ENCODE measurements at regions not wholly inside any gene's neighbourhood (a gene's known extent, or its start where the extent isn't known, plus 50 kb on each side); places are given as distances from the start of the nearest gene placed in this dataset.

GRCh38 chr16:47858333-47858982, 297.3 kb downstream of the ABCC12 start:
- Histone ChIP-seq H3K4me1 (no peaks in the 10 kb centered on the region), H3K27me3 (peaks cover 0 to 29% (median 0%) of the 10 kb centered on the region in 4 donors), H3K27ac (replicated peaks in 1 of 4) (no peak overlapping the region), H3K4me3 (no peak overlapping the region), H3K9me3 (no peaks in the 10 kb centered on the region), H3K36me3 (no peaks in the 10 kb centered on the region)
- intact Hi-C loops (cut with DNase I) = no loop called here
- no peak for TF ChIP-seq POLR2AphosphoS5 (IDR thresholded peaks at IDR 0.05)
- no peak for TF ChIP-seq EP300 (IDR thresholded peaks at IDR 0.05)
- TF ChIP-seq POLR2A (IDR thresholded peaks at IDR 0.05; ENCODE audit: low read depth) = no peak
- no peak for TF ChIP-seq CTCF (IDR thresholded peaks at IDR 0.05)
- WGBS = 35% methylated on average over 9 of the region's 9 CpGs
- no peak for DNase-seq (ENCODE audit: extremely low spot score)

GRCh38 chr16:47855431-47855830, 300.4 kb downstream of the ABCC12 start:
- H3K36me3 ChIP-seq = no peaks in the 10 kb centered on the region
- H3K27me3 ChIP-seq = peaks cover 0 to 13% (median 0%) of the 10 kb centered on the region in 4 donors
- WGBS = 83% methylated on average over 3 of the region's 3 CpGs
- intact Hi-C loops (cut with DNase I) = no loop called here
- no peak overlapping the region for H3K4me3 ChIP-seq
- H3K9me3 ChIP-seq = no peaks in the 10 kb centered on the region
- TF ChIP-seq EP300 (IDR thresholded peaks at IDR 0.05) = no peak
- no peak for TF ChIP-seq POLR2A (IDR thresholded peaks at IDR 0.05; ENCODE audit: low read depth)
- TF ChIP-seq POLR2AphosphoS5 (IDR thresholded peaks at IDR 0.05) = no peak
- TF ChIP-seq CTCF (IDR thresholded peaks at IDR 0.05) = no peak
- DNase-seq (ENCODE audit: extremely low spot score) = peak; percentile 74
- no peak overlapping the region for H3K27ac ChIP-seq (replicated peaks in 1 of 4)
- no peaks in the 10 kb centered on the region for H3K4me1 ChIP-seq

GRCh38 chr16:47854737-47855136, 301.1 kb downstream of the ABCC12 start:
- TF ChIP-seq CTCF (IDR thresholded peaks at IDR 0.05) (no peak), POLR2A (IDR thresholded peaks at IDR 0.05; ENCODE audit: low read depth) (no peak), POLR2AphosphoS5 (IDR thresholded peaks at IDR 0.05) (no peak), EP300 (IDR thresholded peaks at IDR 0.05) (no peak)
- intact Hi-C loops (cut with DNase I) = no loop called here
- Histone ChIP-seq H3K27ac (replicated peaks in 1 of 4) (no peak overlapping the region), H3K4me3 (no peak overlapping the region), H3K36me3 (no peaks in the 10 kb centered on the region), H3K9me3 (no peaks in the 10 kb centered on the region), H3K27me3 (peaks cover 0 to 13% (median 0%) of the 10 kb centered on the region in 4 donors), H3K4me1 (no peaks in the 10 kb centered on the region)
- DNase-seq (ENCODE audit: extremely low spot score) = no peak
- whole genome bisulfite sequencing = 98% methylated on average over 2 of the region's 2 CpGs

- Histone ChIP-seq H3K4me1 (no peaks in the 10 kb centered on the region), H3K27me3 (peaks cover 0 to 5% (median 0%) of the 10 kb centered on the region in 4 donors), H3K9me3 (no peaks in the 10 kb centered on the region), H3K4me3 (no peak overlapping the region), H3K36me3 (no peaks in the 10 kb centered on the region), H3K27ac (replicated peaks in 1 of 4) (no peak overlapping the region)
- peak; percentile 75 for DNase-seq (ENCODE audit: extremely low spot score)
- WGBS = 83% methylated on average over 6 of the region's 6 CpGs
- TF ChIP-seq POLR2AphosphoS5 (IDR thresholded peaks at IDR 0.05) (no peak), CTCF (IDR thresholded peaks at IDR 0.05) (no peak)
- intact Hi-C loops (cut with DNase I) = no loop called here
Measured at GRCh38 chr16:47852991-47853390, 302.8 kb downstream of the ABCC12 start.

- Histone ChIP-seq H3K36me3 (no peaks in the 10 kb centered on the region), H3K9me3 (no peaks in the 10 kb centered on the region), H3K4me1 (no peaks in the 10 kb centered on the region), H3K27ac (replicated peaks in 1 of 4) (no peak overlapping the region), H3K27me3 (peaks cover 0 to 2% (median 0%) of the 10 kb centered on the region in 4 donors), H3K4me3 (no peak overlapping the region)
- intact Hi-C loops (cut with DNase I) = no loop called here
- TF ChIP-seq CTCF (IDR thresholded peaks at IDR 0.05) (no peak), POLR2A (IDR thresholded peaks at IDR 0.05; ENCODE audit: low read depth) (no peak), EP300 (IDR thresholded peaks at IDR 0.05) (no peak), POLR2AphosphoS5 (IDR thresholded peaks at IDR 0.05) (no peak)
- 71% methylated on average over 8 of the region's 8 CpGs for WGBS
- DNase-seq (ENCODE audit: extremely low spot score) = peak; percentile 85
Measured at GRCh38 chr16:47851146-47851545, 304.6 kb downstream of the ABCC12 start.

All from esophagus muscularis mucosa (tissue), 4 donors.